ENCODE measurements at regions not wholly inside any gene's neighbourhood (a gene's known extent, or its start where the extent isn't known, plus 50 kb on each side); places are given as distances from the start of the nearest gene placed in this dataset.

- Histone ChIP-seq H3K4me3 (ENCODE audit: low read length) (no peak overlapping the region), H3K9me2 (replicated peaks; ENCODE audit: control insufficient read depth, low read length) (no peaks in the 10 kb centered on the region), H3K4me2 (ENCODE audit: low read length) (no peak overlapping the region), H3K27ac (ENCODE audit: low read depth, low read length) (no peak overlapping the region), H3K36me3 (ENCODE audit: control insufficient read depth, low read length) (no peaks in the 10 kb centered on the region), H4K20me1 (ENCODE audit: control insufficient read depth, insufficient read depth, low read depth, low read length) (no peaks in the 10 kb centered on the region), H3K9me3 (ENCODE audit: control insufficient read depth, insufficient read depth, low read length) (no peaks in the 10 kb centered on the region), H3K79me2 (ENCODE audit: control insufficient read depth, low read length) (no peaks in the 10 kb centered on the region), H3K4me1 (ENCODE audit: control insufficient read depth, low read length) (no peaks in the 10 kb centered on the region), H3F3A (ENCODE audit: control insufficient read depth, insufficient read depth) (no peaks in the 10 kb centered on the region), H3K27me3 (ENCODE audit: control insufficient read depth, low read length) (no peaks in the 10 kb centered on the region)
- no peak for TF ChIP-seq CTCF (IDR thresholded peaks at IDR 0.05; ENCODE audit: low read depth, low read length, poor library complexity, severe bottlenecking)
- no peak for TF ChIP-seq EZH2phosphoT487 (IDR thresholded peaks at IDR 0.05; ENCODE audit: borderline replicate concordance, low read length)
Measured at GRCh38 chr1:222415441-222415840, 132.5 kb downstream of the HHIPL2 start.

- Histone ChIP-seq H3K27ac (ENCODE audit: low read depth, low read length) (no peak overlapping the region), H3K9me3 (ENCODE audit: control insufficient read depth, insufficient read depth, low read length) (no peaks in the 10 kb centered on the region), H3K27me3 (ENCODE audit: control insufficient read depth, low read length) (no peaks in the 10 kb centered on the region), H3K4me2 (ENCODE audit: low read length) (no peak overlapping the region), H3K36me3 (ENCODE audit: control insufficient read depth, low read length) (no peaks in the 10 kb centered on the region), H3K79me2 (ENCODE audit: control insufficient read depth, low read length) (no peaks in the 10 kb centered on the region), H4K20me1 (ENCODE audit: control insufficient read depth, insufficient read depth, low read depth, low read length) (no peaks in the 10 kb centered on the region), H3K4me3 (ENCODE audit: low read length) (no peak overlapping the region), H3K9me2 (replicated peaks; ENCODE audit: control insufficient read depth, low read length) (no peaks in the 10 kb centered on the region), H3K4me1 (ENCODE audit: control insufficient read depth, low read length) (no peaks in the 10 kb centered on the region), H3F3A (ENCODE audit: control insufficient read depth, insufficient read depth) (no peaks in the 10 kb centered on the region)
- no peak for TF ChIP-seq EZH2phosphoT487 (IDR thresholded peaks at IDR 0.05; ENCODE audit: borderline replicate concordance, low read length)
- no peak for TF ChIP-seq CTCF (IDR thresholded peaks at IDR 0.05; ENCODE audit: low read depth, low read length, poor library complexity, severe bottlenecking)
Measured at GRCh38 chr1:222413991-222414549, 133.8 kb downstream of the HHIPL2 start.

GRCh38 chr1:222413436-222413835 is 134.5 kb downstream of the HHIPL2 start:
- TF ChIP-seq EZH2phosphoT487 (IDR thresholded peaks at IDR 0.05; ENCODE audit: borderline replicate concordance, low read length) (no peak), CTCF (IDR thresholded peaks at IDR 0.05; ENCODE audit: low read depth, low read length, poor library complexity, severe bottlenecking) (no peak)
- Histone ChIP-seq H3K9me2 (replicated peaks; ENCODE audit: control insufficient read depth, low read length) (no peaks in the 10 kb centered on the region), H3K36me3 (ENCODE audit: control insufficient read depth, low read length) (no peaks in the 10 kb centered on the region), H3K9me3 (ENCODE audit: control insufficient read depth, insufficient read depth, low read length) (no peaks in the 10 kb centered on the region), H3K4me1 (ENCODE audit: control insufficient read depth, low read length) (no peaks in the 10 kb centered on the region), H4K20me1 (ENCODE audit: control insufficient read depth, insufficient read depth, low read depth, low read length) (no peaks in the 10 kb centered on the region), H3F3A (ENCODE audit: control insufficient read depth, insufficient read depth) (no peaks in the 10 kb centered on the region), H3K4me2 (ENCODE audit: low read length) (no peak overlapping the region), H3K79me2 (ENCODE audit: control insufficient read depth, low read length) (no peaks in the 10 kb centered on the region), H3K27me3 (ENCODE audit: control insufficient read depth, low read length) (no peaks in the 10 kb centered on the region), H3K4me3 (ENCODE audit: low read length) (no peak overlapping the region), H3K27ac (ENCODE audit: low read depth, low read length) (no peak overlapping the region)
